ENCODE measurements at regions not wholly inside any gene's neighbourhood (a gene's known extent, or its start where the extent isn't known, plus 50 kb on each side); places are given as distances from the start of the nearest gene placed in this dataset.

DNA sequence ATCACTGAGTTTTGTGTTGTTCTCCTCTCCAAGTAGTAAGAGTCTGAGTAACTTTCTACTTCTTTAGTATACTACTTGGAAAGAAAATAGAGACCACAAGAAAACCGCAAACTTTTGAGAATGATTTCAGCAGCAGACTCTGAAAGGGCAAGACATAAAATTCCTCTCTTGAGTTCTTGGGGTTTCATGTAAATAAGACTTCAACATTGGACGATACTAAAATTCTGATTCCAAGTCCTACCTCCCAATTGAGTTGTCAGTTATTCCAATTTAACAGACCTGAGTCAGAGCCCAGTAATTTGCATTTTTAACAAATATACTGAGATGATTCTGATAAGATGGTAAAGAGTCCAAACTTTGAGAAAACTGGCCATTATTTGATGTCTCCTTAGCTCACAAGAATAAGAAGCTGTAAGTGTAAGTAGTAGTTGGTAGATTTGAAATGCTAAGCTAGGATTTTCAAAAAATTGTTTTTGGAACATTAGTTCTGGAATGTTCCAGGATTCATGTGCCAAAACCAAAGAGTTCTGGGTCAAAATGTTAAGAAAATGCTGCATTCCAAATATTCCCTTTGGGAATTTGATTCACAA is 261.6 kb upstream of the SPOPL start:
- no peak for TF ChIP-seq EZH2 (IDR thresholded peaks at IDR 0.05; ENCODE audit: insufficient read depth, poor library complexity, severe bottlenecking)
- no peak for TF ChIP-seq EZH2phosphoT487 (IDR thresholded peaks at IDR 0.05; ENCODE audit: insufficient read depth, low read depth)

All from GM23248 (cell line).